ENCODE measurements at regions not wholly inside any gene's neighbourhood (a gene's known extent, or its start where the extent isn't known, plus 50 kb on each side); places are given as distances from the start of the nearest gene placed in this dataset.
"Not testable (repeated sequence)": the region's sequence is repeated elsewhere in the genome, so short reads cannot be mapped to it uniquely, and the experiment has no call there.

GRCh38 chr2:142827170-142827569 lies 50.3 kb upstream of the KYNU start:
- H3K9me3 ChIP-seq = no peaks in the 10 kb centered on the region
- H3K4me3 ChIP-seq = no peak overlapping the region
- no peaks in the 10 kb centered on the region for H3K36me3 ChIP-seq (replicated peaks)
- in situ Hi-C loops (cut with MboI; ENCODE audit: low sequenced_read_pairs) = no loop called here
- DNase-seq (ENCODE audit: low spot score in 2 of 2) = no peak
- no peaks in the 10 kb centered on the region for H3K27me3 ChIP-seq (ENCODE audit: low read depth)
- no peaks in the 10 kb centered on the region for H3K4me1 ChIP-seq

- H3K4me1 ChIP-seq = no peaks in the 10 kb centered on the region
- H3K4me3 ChIP-seq = no peak overlapping the region
- no peaks in the 10 kb centered on the region for H3K36me3 ChIP-seq (replicated peaks)
- DNase-seq (ENCODE audit: low spot score in 2 of 2) = no peak
- H3K9me3 ChIP-seq = no peaks in the 10 kb centered on the region
- H3K27me3 ChIP-seq (ENCODE audit: low read depth) = no peaks in the 10 kb centered on the region
- in situ Hi-C loops (cut with MboI; ENCODE audit: low sequenced_read_pairs) = no loop called here
These were observed 51.6 kb upstream of the KYNU start for GRCh38 chr2:142825861-142826260.

GRCh38 chr2:142824756-142825155 lies 52.7 kb upstream of the KYNU start:
- no peaks in the 10 kb centered on the region for H3K4me1 ChIP-seq
- H3K27me3 ChIP-seq (ENCODE audit: low read depth) = no peaks in the 10 kb centered on the region
- no peaks in the 10 kb centered on the region for H3K36me3 ChIP-seq (replicated peaks)
- in situ Hi-C loops (cut with MboI; ENCODE audit: low sequenced_read_pairs) = no loop called here
- DNase-seq (ENCODE audit: low spot score in 2 of 2) = no peak
- H3K9me3 ChIP-seq = no peaks in the 10 kb centered on the region
- no peak overlapping the region for H3K4me3 ChIP-seq

- no peaks in the 10 kb centered on the region for H3K36me3 ChIP-seq (replicated peaks)
- H3K4me1 ChIP-seq = no peaks in the 10 kb centered on the region
- in situ Hi-C loops (cut with MboI; ENCODE audit: low sequenced_read_pairs) = no loop called here
These were observed 55.3 kb upstream of the KYNU start for GRCh38 chr2:142822190-142822589.

GRCh38 chr2:142819411-142819810 lies 58.1 kb upstream of the KYNU start:
- Histone ChIP-seq H3K27me3 (ENCODE audit: low read depth) (peaks cover 3% of the 10 kb centered on the region; the same call in 1 of the 2 replicates), H3K9me3 (no peaks in the 10 kb centered on the region), H3K4me1 (no peaks in the 10 kb centered on the region), H3K36me3 (replicated peaks) (no peaks in the 10 kb centered on the region), H3K4me3 (no peak overlapping the region)
- no peak for DNase-seq (ENCODE audit: low spot score in 2 of 2)
- in situ Hi-C loops (cut with MboI; ENCODE audit: low sequenced_read_pairs) = no loop called here

More at GRCh38 chr2:142822190-142822589, 55.3 kb upstream of the KYNU start:
- no peak for DNase-seq (ENCODE audit: low spot score in 2 of 2)
- no peaks in the 10 kb centered on the region for H3K27me3 ChIP-seq (ENCODE audit: low read depth)
- no peaks in the 10 kb centered on the region for H3K9me3 ChIP-seq
- H3K4me3 ChIP-seq = no peak overlapping the region

GRCh38 chr2:142815375-142815774 lies 62.1 kb upstream of the KYNU start:
- peaks cover 3% of the 10 kb centered on the region; the same call in 1 of the 2 replicates for H3K27me3 ChIP-seq (ENCODE audit: low read depth)
- in situ Hi-C loops (cut with MboI; ENCODE audit: low sequenced_read_pairs) = no loop called here
- no peaks in the 10 kb centered on the region for H3K36me3 ChIP-seq (replicated peaks)
- DNase-seq (ENCODE audit: low spot score in 2 of 2) = no peak
- no peak overlapping the region for H3K4me3 ChIP-seq
- no peaks in the 10 kb centered on the region for H3K4me1 ChIP-seq
- H3K9me3 ChIP-seq = no peaks in the 10 kb centered on the region

GRCh38 chr2:142813830-142814829 lies 63.3 kb upstream of the KYNU start:
- in situ Hi-C loops (cut with MboI; ENCODE audit: low sequenced_read_pairs) = no loop called here
- H3K27me3 ChIP-seq (ENCODE audit: low read depth) = peaks cover 3% of the 10 kb centered on the region; the same call in 1 of the 2 replicates
- H3K36me3 ChIP-seq (replicated peaks) = no peaks in the 10 kb centered on the region
- no peaks in the 10 kb centered on the region for H3K9me3 ChIP-seq
- no peak for DNase-seq (ENCODE audit: low spot score in 2 of 2)
- H3K4me3 ChIP-seq = no peak overlapping the region
- H3K4me1 ChIP-seq = no peaks in the 10 kb centered on the region

- H3K4me3 ChIP-seq; H3K4me1 ChIP-seq; in situ Hi-C loops (cut with MboI; ENCODE audit: low sequenced_read_pairs); H3K9me3 ChIP-seq; H3K27me3 ChIP-seq (ENCODE audit: low read depth); DNase-seq (ENCODE audit: low spot score in 2 of 2); H3K36me3 ChIP-seq (replicated peaks): not testable (repeated sequence)
These were observed 65.8 kb upstream of the KYNU start for GRCh38 chr2:142811644-142812043.

GRCh38 chr2:142805244-142805643 lies 72.2 kb upstream of the KYNU start:
- no peaks in the 10 kb centered on the region for H3K36me3 ChIP-seq (replicated peaks)
- in situ Hi-C loops (cut with MboI; ENCODE audit: low sequenced_read_pairs) = no loop called here
- H3K4me3 ChIP-seq = no peak overlapping the region
- no peaks in the 10 kb centered on the region for H3K9me3 ChIP-seq
- no peak for DNase-seq (ENCODE audit: low spot score in 2 of 2)
- H3K27me3 ChIP-seq (ENCODE audit: low read depth) = no peaks in the 10 kb centered on the region
- H3K4me1 ChIP-seq = no peaks in the 10 kb centered on the region

GRCh38 chr2:142803158-142803557 lies 74.3 kb upstream of the KYNU start:
- Histone ChIP-seq H3K36me3 (replicated peaks) (no peaks in the 10 kb centered on the region), H3K27me3 (ENCODE audit: low read depth) (no peaks in the 10 kb centered on the region), H3K4me1 (no peaks in the 10 kb centered on the region), H3K9me3 (no peaks in the 10 kb centered on the region), H3K4me3 (no peak overlapping the region)
- no peak for DNase-seq (ENCODE audit: low spot score in 2 of 2)
- in situ Hi-C loops (cut with MboI; ENCODE audit: low sequenced_read_pairs) = no loop called here

- H3K27me3 ChIP-seq (ENCODE audit: low read depth) = no peaks in the 10 kb centered on the region
- in situ Hi-C loops (cut with MboI; ENCODE audit: low sequenced_read_pairs) = no loop called here
- H3K9me3 ChIP-seq = no peaks in the 10 kb centered on the region
- no peaks in the 10 kb centered on the region for H3K4me1 ChIP-seq
- H3K36me3 ChIP-seq (replicated peaks) = no peaks in the 10 kb centered on the region
- H3K4me3 ChIP-seq = no peak overlapping the region
- no peak for DNase-seq (ENCODE audit: low spot score in 2 of 2)
These were observed 80.9 kb upstream of the KYNU start for GRCh38 chr2:142796588-142796987.

GRCh38 chr2:142796161-142796560 lies 81.3 kb upstream of the KYNU start:
- Histone ChIP-seq H3K4me1 (no peaks in the 10 kb centered on the region), H3K4me3 (no peak overlapping the region), H3K27me3 (ENCODE audit: low read depth) (no peaks in the 10 kb centered on the region), H3K9me3 (no peaks in the 10 kb centered on the region), H3K36me3 (replicated peaks) (no peaks in the 10 kb centered on the region)
- no peak for DNase-seq (ENCODE audit: low spot score in 2 of 2)
- in situ Hi-C loops (cut with MboI; ENCODE audit: low sequenced_read_pairs) = no loop called here

GRCh38 chr2:142794850-142795249 lies 82.6 kb upstream of the KYNU start:
- in situ Hi-C loops (cut with MboI; ENCODE audit: low sequenced_read_pairs) = no loop called here

GRCh38 chr2:142792328-142792727 lies 85.1 kb upstream of the KYNU start:
- H3K4me3 ChIP-seq; H3K27me3 ChIP-seq (ENCODE audit: low read depth); in situ Hi-C loops (cut with MboI; ENCODE audit: low sequenced_read_pairs); H3K9me3 ChIP-seq; H3K4me1 ChIP-seq; DNase-seq (ENCODE audit: low spot score in 2 of 2); H3K36me3 ChIP-seq (replicated peaks): not testable (repeated sequence)

More at GRCh38 chr2:142794850-142795249, 82.6 kb upstream of the KYNU start:
- no peaks in the 10 kb centered on the region for H3K4me1 ChIP-seq
- no peaks in the 10 kb centered on the region for H3K9me3 ChIP-seq
- no peak for DNase-seq (ENCODE audit: low spot score in 2 of 2)
- H3K27me3 ChIP-seq (ENCODE audit: low read depth) = no peaks in the 10 kb centered on the region
- no peaks in the 10 kb centered on the region for H3K36me3 ChIP-seq (replicated peaks)
- no peak overlapping the region for H3K4me3 ChIP-seq

Measured in HAP-1 (cell line).